Mucosa of rectum (tissue), 2 donors: ENCODE measurements at regions not wholly inside any gene's neighbourhood (a gene's known extent, or its start where the extent isn't known, plus 50 kb on each side); places are given as distances from the start of the nearest gene placed in this dataset.
"Not testable (repeated sequence)": the region's sequence is repeated elsewhere in the genome, so short reads cannot be mapped to it uniquely, and the experiment has no call there.

Source experiments
- H3K27ac ChIP-seq, 2 donors: one replicate each; pipeline ENCODE4 v1.7.0; 2013; ENCODE audit warnings: inconsistent platforms in 2 of 2, low read depth in 2 of 2, low read length in 2 of 2
- H3K27me3 ChIP-seq, 2 donors: one replicate each; pipeline ENCODE4 v1.7.0; 2013; ENCODE audit warnings: low read length in 2 of 2; ENCODE audit not compliant: control insufficient read depth in 2 of 2, insufficient read depth in 2 of 2
- H3K36me3 ChIP-seq, 2 donors: one replicate each; pipeline ENCODE4 v1.7.0; 2013; ENCODE audit warnings: low read length in 2 of 2; ENCODE audit not compliant: control insufficient read depth in 2 of 2, insufficient read depth in 2 of 2
- H3K4me1 ChIP-seq, 2 donors: one replicate each; pipeline ENCODE4 v1.7.0; 2013; ENCODE audit warnings: low read length in 2 of 2, mild to moderate bottlenecking in 1 of 2; ENCODE audit not compliant: control insufficient read depth in 2 of 2, insufficient read depth in 2 of 2
- H3K4me3 ChIP-seq, 2 donors: one replicate each; pipeline ENCODE4 v1.7.0; 2013; ENCODE audit warnings: low read length in 2 of 2
- H3K9ac ChIP-seq, 2 donors: one replicate each; pipeline ENCODE4 v1.7.0; 2013; ENCODE audit warnings: low read length in 2 of 2, low read depth in 1 of 2, mild to moderate bottlenecking in 1 of 2
- H3K9me3 ChIP-seq, 2 donors: one replicate each; pipeline ENCODE4 v1.7.0; 2013; ENCODE audit warnings: low read length in 2 of 2; ENCODE audit not compliant: control insufficient read depth in 2 of 2
- donor health status: healthy.
- donor health status: Normal muscosa, but diverticular disease.

DNA sequence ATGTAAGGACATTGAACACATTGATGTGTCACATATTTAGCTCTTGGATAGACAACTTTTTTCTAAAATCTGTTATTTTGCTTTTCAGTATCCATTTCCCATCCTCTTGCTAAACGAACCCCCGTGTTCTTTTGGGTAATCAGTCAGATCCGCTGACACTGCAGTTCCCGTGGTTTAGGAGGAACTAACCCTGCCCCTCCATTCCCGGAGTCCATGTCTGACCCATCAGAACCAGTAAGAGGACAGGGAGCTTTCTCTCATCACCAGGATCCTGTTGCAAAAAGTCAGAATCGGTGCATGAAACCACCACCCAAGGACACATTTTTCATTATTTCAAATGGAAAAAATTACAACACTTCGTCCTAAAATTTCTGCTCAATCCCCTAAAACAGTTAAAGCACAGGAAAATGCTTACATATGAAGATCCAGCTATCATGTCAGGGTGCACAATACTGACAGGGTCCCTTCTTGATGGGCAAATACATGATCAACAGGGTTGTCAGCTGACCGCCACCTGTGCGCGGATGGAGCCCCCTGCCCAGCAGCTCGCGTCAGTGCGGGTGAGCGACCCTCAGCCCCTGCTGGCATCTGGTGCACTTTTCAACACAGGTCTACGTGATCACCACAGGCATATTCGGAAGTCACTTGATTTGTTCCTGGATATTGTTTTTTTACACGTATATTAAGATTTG lies 276.8 kb downstream of the ADGRD1 start:
- Histone ChIP-seq H3K4me3 (no peak overlapping the region), H3K27me3 (no peaks in the 10 kb centered on the region), H3K36me3 (no peaks in the 10 kb centered on the region), H3K4me1 (no peaks in the 10 kb centered on the region), H3K27ac (no peak overlapping the region), H3K9me3 (no peaks in the 10 kb centered on the region), H3K9ac (no peak overlapping the region)

DNA sequence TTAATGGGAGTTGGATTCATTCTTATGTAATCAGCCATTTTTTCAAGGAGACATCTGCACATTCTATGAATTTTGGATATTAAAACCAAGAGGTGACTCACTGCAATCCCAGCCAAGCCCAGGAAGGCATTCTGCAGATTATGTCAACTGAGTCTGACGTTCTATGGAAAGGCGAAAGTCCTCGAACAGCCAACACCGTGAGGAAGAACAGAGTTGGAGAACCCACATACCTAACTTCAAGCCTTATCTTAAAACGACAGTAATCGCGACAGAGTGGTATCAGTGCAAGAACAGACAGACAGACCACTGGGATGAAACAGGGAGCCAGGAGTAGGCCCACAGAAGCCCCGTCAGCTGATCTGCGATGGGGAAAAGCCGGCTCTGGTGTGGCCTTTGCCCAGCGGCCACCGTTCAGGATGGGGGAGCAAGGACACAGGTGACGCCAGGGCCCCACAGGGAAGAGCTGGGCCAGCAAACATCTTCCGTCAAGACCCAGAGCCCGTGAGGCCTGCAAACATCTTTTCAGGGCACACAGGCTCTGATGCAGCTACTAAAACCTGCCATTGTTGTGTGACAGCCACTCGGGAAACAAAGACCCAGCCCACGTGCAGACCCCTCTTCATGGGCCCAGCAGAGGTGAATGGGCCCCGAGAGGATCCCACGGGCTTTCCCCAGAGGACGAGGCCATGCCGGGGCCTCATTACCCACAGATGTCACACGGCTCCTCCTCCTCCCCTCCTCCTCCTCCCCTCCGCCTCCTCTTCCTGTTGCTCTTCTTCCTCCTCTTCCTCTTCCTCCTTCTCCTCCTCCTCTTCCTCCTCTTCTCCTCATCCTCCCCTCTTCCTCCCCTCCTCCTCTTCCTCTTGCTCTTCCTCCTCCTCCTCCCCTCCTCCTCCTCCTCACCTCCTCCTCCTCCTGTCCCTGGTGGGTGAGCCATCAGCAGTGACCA lies 277.6 kb downstream of the ADGRD1 start:
- no peak overlapping the region for H3K27ac ChIP-seq
- H3K27me3 ChIP-seq, result no peaks in the 10 kb centered on the region
- H3K36me3 ChIP-seq, result no peaks in the 10 kb centered on the region

DNA sequence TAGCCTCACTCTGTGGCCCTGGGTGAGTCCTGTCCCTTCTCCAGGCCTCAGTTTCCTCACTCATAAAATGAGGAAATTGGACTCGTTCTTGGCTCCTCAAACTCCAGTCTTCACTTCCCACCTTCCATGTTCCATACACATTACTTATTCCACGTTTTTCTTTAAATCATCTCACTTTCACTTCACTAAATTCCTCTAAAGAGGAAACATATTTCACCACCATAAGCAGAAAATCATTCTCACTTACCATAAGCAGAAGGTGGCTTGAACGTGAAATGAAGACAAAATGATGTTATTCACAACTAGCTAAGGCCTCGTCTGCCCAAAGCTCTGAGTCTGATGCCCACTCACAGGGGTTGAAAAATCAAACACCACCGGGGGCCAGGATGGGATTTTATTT lies 278.3 kb downstream of the ADGRD1 start:
- Histone ChIP-seq H3K4me3 (no peak overlapping the region), H3K9ac (no peak overlapping the region), H3K9me3 (no peaks in the 10 kb centered on the region), H3K4me1 (no peaks in the 10 kb centered on the region), H3K27ac (no peak overlapping the region), H3K36me3 (no peaks in the 10 kb centered on the region), H3K27me3 (no peaks in the 10 kb centered on the region)

More for the DNA sequence above, 277.6 kb downstream of the ADGRD1 start:
- no peak overlapping the region for H3K4me3 ChIP-seq
- no peak overlapping the region for H3K9ac ChIP-seq
- no peaks in the 10 kb centered on the region for H3K4me1 ChIP-seq
- no peaks in the 10 kb centered on the region for H3K9me3 ChIP-seq

DNA sequence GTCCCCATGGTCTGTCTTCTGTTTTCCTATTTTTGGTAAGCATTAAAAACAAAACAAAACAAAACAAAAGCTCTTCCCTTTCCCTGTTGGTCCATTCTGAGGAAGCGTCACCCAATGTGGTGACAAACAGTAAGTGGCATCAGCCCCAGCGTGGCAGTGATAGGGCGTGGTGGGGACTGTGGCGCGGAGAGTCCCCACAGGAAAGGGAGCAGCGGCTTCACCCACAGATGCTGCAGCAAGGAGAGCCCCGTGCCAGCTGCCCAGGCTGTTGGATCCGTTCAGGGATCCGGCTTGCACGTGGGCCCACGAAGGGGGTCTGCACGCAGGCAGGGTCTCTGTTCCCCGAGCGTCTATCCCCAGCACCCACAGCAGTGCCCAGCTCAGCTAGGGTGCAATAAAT lies 279.2 kb downstream of the ADGRD1 start:
- not testable (repeated sequence) for H3K36me3 ChIP-seq, H3K27me3 ChIP-seq, H3K9me3 ChIP-seq, H3K4me3 ChIP-seq, H3K4me1 ChIP-seq, H3K9ac ChIP-seq, H3K27ac ChIP-seq

DNA sequence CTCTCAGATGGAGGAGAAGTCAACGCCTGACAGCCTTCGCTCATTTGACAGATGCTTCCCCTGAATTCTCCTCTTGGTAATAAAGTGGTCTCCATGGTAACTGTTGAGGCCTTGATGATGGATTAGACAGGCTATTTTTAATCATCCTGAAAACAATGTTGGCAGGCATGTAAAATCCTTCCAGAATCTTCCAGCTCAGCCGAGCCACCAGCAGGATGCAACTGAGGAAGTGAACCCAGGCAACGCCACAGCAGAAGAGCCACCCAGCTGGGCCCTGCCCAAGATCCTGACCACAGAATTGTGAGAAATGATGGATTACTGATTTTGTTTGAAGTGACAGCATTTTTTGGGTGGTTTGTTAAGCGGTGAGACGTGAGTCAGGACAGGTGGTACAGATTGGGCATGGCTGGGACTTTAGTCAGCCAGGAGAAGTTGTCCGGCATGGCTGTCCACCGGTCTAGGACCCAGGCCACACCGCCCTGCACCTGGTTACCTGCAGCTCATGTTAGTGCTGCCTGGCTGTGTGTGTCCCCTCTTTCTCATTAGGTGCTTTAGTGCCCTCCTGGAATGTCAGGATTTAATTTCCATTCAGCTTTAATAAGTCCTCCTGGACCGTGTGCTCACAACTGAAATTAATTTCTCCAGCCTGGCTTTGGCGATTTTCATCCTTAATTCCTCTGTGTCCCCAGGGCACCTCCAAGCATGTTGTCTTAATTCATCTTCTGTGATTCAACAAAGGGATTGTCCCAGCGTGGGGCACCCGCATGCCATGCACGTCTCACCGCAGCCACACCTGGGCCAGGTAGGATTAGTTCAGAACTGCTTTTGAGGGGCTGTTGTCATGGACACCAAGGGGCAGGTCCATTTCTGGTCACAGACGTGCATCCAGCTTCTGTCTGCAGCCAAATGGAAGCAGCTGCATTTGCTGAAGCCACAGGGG lies 280.4 kb downstream of the ADGRD1 start:
- H3K9ac ChIP-seq, H3K4me3 ChIP-seq, H3K4me1 ChIP-seq, H3K27ac ChIP-seq, H3K9me3 ChIP-seq, H3K36me3 ChIP-seq, H3K27me3 ChIP-seq: not testable (repeated sequence)

DNA sequence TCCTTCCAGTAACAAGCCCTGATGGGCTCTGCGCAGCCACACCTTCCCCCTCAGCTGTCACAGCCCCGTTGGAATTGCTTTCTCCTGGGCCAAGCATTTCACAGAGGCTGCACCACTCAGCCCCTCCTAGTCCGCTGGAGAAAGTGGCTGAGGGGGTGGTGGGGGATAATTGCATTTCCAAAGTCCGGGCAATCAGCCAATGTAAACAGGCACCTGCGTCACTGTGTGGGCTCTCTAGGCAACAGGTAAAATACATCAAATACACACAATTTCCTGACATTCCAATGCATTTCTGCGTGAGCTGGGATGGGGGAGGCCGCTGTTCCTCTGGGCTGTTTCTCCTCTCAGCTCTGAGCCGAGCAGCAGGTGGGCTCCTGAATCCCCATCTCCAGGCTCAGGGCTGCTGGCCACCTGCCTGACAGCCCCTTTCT lies 281.1 kb downstream of the ADGRD1 start:
- H3K4me3 ChIP-seq, H3K9ac ChIP-seq, H3K36me3 ChIP-seq, H3K4me1 ChIP-seq, H3K9me3 ChIP-seq, H3K27me3 ChIP-seq, H3K27ac ChIP-seq: not testable (repeated sequence)

DNA sequence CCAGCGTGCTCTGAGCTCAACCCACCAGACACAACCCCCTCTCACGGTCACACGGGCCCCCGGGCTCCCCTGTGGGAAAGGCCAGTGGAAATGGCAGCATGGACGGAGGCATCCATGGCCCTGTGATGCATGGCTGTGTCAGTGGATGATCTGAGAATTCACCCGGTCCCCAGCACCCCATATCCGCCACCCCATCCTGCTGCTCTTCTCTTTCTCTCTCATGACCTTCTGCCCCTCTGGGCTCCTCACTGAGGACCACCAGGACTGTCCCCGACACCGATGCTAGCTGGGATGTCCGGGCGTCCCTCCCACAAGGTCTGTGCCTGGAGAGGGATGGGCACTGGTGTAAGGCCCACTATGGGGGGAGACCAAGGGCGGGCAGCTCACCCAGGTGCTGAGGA lies 282.2 kb downstream of the ADGRD1 start:
- H3K9ac ChIP-seq, result no peak overlapping the region
- no peak overlapping the region for H3K4me3 ChIP-seq
- H3K4me1 ChIP-seq, result no peaks in the 10 kb centered on the region
- H3K36me3 ChIP-seq, result no peaks in the 10 kb centered on the region
- no peaks in the 10 kb centered on the region for H3K9me3 ChIP-seq
- H3K27ac ChIP-seq, result no peak overlapping the region
- no peaks in the 10 kb centered on the region for H3K27me3 ChIP-seq

DNA sequence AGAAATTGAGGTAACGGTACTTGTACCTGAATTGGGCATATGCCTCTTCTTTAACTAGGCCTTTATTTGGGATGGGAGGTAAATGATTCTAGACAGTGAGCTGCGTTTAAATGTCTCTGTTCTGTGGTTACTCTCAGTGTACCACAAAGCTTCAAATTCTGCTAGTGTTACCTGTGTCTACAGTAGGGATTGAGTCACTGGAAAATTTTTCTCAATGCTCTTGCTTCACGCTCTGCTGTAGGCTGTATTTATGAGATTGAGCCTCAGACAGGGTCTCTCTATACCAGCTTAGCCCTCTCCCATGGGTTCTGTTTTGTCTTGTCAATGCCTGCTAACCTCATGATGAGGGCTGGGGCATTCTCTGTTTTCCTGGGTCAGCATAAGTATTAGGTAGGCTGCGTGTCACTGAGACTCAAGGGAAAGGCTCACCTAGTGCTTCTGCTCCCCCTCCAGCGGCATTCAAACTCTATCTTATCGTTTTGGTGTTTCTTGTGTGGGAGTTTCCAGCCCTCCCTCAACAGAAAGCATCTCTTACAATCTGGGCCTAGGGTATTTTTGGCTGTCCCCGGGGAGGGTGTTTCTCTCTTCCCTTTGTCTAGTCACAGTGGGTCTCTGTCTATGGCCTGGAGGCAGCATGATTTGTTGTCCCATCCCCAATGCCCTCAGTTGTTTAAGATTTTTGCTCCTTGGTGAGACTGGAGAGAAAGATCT lies 285.8 kb downstream of the ADGRD1 start:
- H3K36me3 ChIP-seq, result no peaks in the 10 kb centered on the region
- no peaks in the 10 kb centered on the region for H3K27me3 ChIP-seq
- no peak overlapping the region for H3K27ac ChIP-seq
- no peaks in the 10 kb centered on the region for H3K9me3 ChIP-seq
- no peak overlapping the region for H3K4me3 ChIP-seq
- H3K4me1 ChIP-seq, result no peaks in the 10 kb centered on the region
- H3K9ac ChIP-seq, result no peak overlapping the region

DNA sequence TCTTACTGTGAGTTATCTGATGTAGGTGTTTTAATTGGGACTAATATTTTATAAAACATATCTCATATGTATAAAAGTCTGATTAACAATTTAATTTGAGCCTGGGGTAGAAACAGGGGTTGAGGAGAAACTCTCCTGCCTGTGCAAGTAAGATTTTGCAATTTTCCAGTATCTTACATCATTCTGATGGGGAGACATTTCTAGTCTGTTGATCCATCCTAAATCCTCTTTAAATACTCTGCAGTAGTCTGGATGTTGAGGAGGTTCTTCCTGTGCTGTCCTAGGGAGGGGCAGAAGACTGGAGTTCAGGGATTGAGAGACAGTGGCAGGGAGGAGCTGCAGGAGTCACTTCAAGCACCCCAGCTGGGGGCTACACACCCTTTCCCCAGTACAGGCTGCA lies 287.8 kb downstream of the ADGRD1 start:
- Histone ChIP-seq H3K27ac (no peak overlapping the region), H3K4me3 (no peak overlapping the region), H3K27me3 (no peaks in the 10 kb centered on the region), H3K4me1 (no peaks in the 10 kb centered on the region), H3K9me3 (no peaks in the 10 kb centered on the region), H3K9ac (no peak overlapping the region), H3K36me3 (no peaks in the 10 kb centered on the region)
